Neuronal stem cell (in vitro differentiated cells): ENCODE measurements at regions not wholly inside any gene's neighbourhood (a gene's known extent, or its start where the extent isn't known, plus 50 kb on each side); places are given as distances from the start of the nearest gene placed in this dataset.
"Not testable (repeated sequence)": the region's sequence is repeated elsewhere in the genome, so short reads cannot be mapped to it uniquely, and the experiment has no call there.

Source experiments
- DNase-seq: peaks from one replicate; pipeline ENCODE4 v3.0.0-alpha.2; 2013; ENCODE audit warnings: low spot score
- H2AFZ ChIP-seq: one replicate; pipeline ENCODE4 v1.6.1; 2013; ENCODE audit warnings: mild to moderate bottlenecking, low read length, inconsistent platforms
- H2AK5ac ChIP-seq: 2 replicates; pipeline ENCODE4 v1.6.1; 2013; ENCODE audit warnings: low read depth, mild to moderate bottlenecking, inconsistent platforms, low read length, moderate library complexity, mixed read lengths
- H2BK120ac ChIP-seq: 2 replicates; pipeline ENCODE4 v1.6.1; 2013; ENCODE audit warnings: low read depth, mild to moderate bottlenecking, inconsistent platforms, low read length, moderate library complexity, mixed read lengths
- H2BK12ac ChIP-seq: one replicate; pipeline ENCODE4 v1.6.1; 2013; ENCODE audit warnings: low read length, inconsistent platforms
- H2BK15ac ChIP-seq: 2 replicates; pipeline ENCODE4 v1.6.1; 2013; ENCODE audit warnings: mild to moderate bottlenecking, low read length, inconsistent platforms, mixed read lengths
- H2BK5ac ChIP-seq: one replicate; pipeline ENCODE4 v1.6.1; 2013; ENCODE audit warnings: inconsistent platforms, mild to moderate bottlenecking, low read length, moderate library complexity
- H3K14ac ChIP-seq: one replicate; pipeline ENCODE4 v1.6.1; 2013; ENCODE audit warnings: low read length, inconsistent platforms
- H3K18ac ChIP-seq: 2 replicates; pipeline ENCODE4 v1.6.1; 2013; ENCODE audit warnings: low read length, inconsistent platforms
- H3K23ac ChIP-seq: 2 replicates; pipeline ENCODE4 v1.6.1; 2013; ENCODE audit warnings: low read depth, mild to moderate bottlenecking, mixed read lengths, low read length, inconsistent platforms; ENCODE audit not compliant: poor library complexity
- H3K27ac ChIP-seq: replicated peaks from 3 replicates; pipeline ENCODE4 v1.5.1; 2013; ENCODE audit warnings: low read length, inconsistent platforms
- H3K27me3 ChIP-seq, 3 experiments: 2 replicates each; pipeline ENCODE4 v1.6.1; 2013; ENCODE audit warnings: low read length in 3 of 3, mild to moderate bottlenecking in 2 of 3, inconsistent platforms in 1 of 3, low read depth in 1 of 3, mixed read lengths in 1 of 3, moderate library complexity in 1 of 3; ENCODE audit not compliant: control insufficient read depth in 3 of 3, insufficient read depth in 3 of 3
- H3K36me3 ChIP-seq, 2 donors: replicated peaks in 1 of 2; 2 replicates each; pipeline ENCODE4 v1.6.1; 2013; ENCODE audit warnings: low read length in 2 of 2; ENCODE audit not compliant: control insufficient read depth in 2 of 2, insufficient read depth in 2 of 2
- H3K4ac ChIP-seq: 2 replicates; pipeline ENCODE4 v1.6.1; 2013; ENCODE audit warnings: inconsistent platforms, mild to moderate bottlenecking, low read length, moderate library complexity
- H3K4me1 ChIP-seq, 2 donors: 1 replicate in 1 of 2; 2 replicates in 1 of 2; pipeline ENCODE4 v1.6.1; 2013; ENCODE audit warnings: low read length in 2 of 2, low read depth in 1 of 2; ENCODE audit not compliant: control insufficient read depth in 2 of 2, insufficient read depth in 1 of 2
- H3K4me2 ChIP-seq: one replicate; pipeline ENCODE4 v1.6.1; 2013; ENCODE audit warnings: mild to moderate bottlenecking, low read length, inconsistent platforms; ENCODE audit not compliant: insufficient read depth, poor library complexity, severe bottlenecking
- H3K4me3 ChIP-seq, 2 donors: 2 replicates each; pipeline ENCODE4 v1.5.1; 2013; ENCODE audit warnings: low read length in 2 of 2, mild to moderate bottlenecking in 2 of 2, inconsistent platforms in 1 of 2, moderate library complexity in 1 of 2
- H3K79me1 ChIP-seq: one replicate; pipeline ENCODE4 v1.6.1; 2013; ENCODE audit warnings: low read depth, mild to moderate bottlenecking, inconsistent platforms, low read length, moderate library complexity
- H3K9ac ChIP-seq: one replicate; pipeline ENCODE4 v1.6.1; 2013; ENCODE audit warnings: mild to moderate bottlenecking, low read depth, low read length, inconsistent platforms; ENCODE audit not compliant: poor library complexity
- H3K9me3 ChIP-seq, 2 donors: replicated peaks in 1 of 2; 2 replicates each; pipeline versions ENCODE3 to v1.6.1; 2013; ENCODE audit warnings: low read length in 2 of 2, mild to moderate bottlenecking in 2 of 2, inconsistent platforms in 1 of 2, low read depth in 1 of 2, mixed read lengths in 1 of 2, moderate library complexity in 1 of 2; ENCODE audit not compliant: control insufficient read depth in 2 of 2, insufficient read depth in 1 of 2
- H4K8ac ChIP-seq: one replicate; pipeline ENCODE4 v1.6.1; 2013; ENCODE audit warnings: low read depth, mild to moderate bottlenecking, inconsistent platforms, low read length, moderate library complexity
- H4K91ac ChIP-seq: one replicate; pipeline ENCODE4 v1.6.1; 2013; ENCODE audit warnings: low read length, low read depth, mild to moderate bottlenecking, inconsistent platforms; ENCODE audit not compliant: poor library complexity
- WGBS, 2 donors: extraction: QIAGEN DNeasy Blood & Tissue Kit; methylation state at CpG; one replicate each; pipeline ENCODE4 v1.1.7; 2013; ENCODE audit warnings: missing lambda C conversion rate in 2 of 2, mixed read lengths in 1 of 2; ENCODE audit not compliant: insufficient read length in 2 of 2, insufficient replicate concordance in 1 of 2; ENCODE audit errors: extremely low coverage in 2 of 2; 5-methylcytosine and 5-hydroxymethylcytosine counted together

DNA sequence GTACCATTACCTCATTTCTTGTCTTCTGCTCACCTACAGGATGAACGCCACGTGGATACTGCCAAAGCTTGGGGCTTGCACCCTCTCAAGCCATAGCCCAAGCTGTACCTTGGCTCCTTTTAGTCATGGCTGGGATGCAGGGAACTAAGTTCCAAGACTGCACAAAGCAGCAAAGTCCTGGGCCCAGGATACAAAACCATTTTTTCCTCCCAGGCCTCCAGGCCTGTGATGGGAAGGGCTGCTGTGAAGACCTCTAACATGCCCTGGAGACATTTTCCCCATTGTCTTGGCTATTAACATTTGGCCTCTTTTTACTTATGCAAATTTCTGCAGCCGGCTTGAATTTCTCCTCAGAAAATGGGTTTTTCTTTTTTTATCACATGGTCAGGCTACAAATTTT, 795.1 kb upstream of the VRK2 start:
- not testable (repeated sequence) for H2BK120ac ChIP-seq, H2BK5ac ChIP-seq, H3K79me1 ChIP-seq, H3K9ac ChIP-seq, H2BK12ac ChIP-seq, H3K4ac ChIP-seq, H3K23ac ChIP-seq, H3K18ac ChIP-seq, DNase-seq, H4K8ac ChIP-seq, H3K14ac ChIP-seq, H3K36me3 ChIP-seq, H3K4me2 ChIP-seq, H3K27ac ChIP-seq, H3K9me3 ChIP-seq, H3K27me3 ChIP-seq, H3K4me1 ChIP-seq, H2AFZ ChIP-seq, H2BK15ac ChIP-seq, H2AK5ac ChIP-seq, H3K4me3 ChIP-seq, H4K91ac ChIP-seq
- WGBS, 2 donors, result no CpG with 5 or more reads among the region's 3 CpGs

DNA sequence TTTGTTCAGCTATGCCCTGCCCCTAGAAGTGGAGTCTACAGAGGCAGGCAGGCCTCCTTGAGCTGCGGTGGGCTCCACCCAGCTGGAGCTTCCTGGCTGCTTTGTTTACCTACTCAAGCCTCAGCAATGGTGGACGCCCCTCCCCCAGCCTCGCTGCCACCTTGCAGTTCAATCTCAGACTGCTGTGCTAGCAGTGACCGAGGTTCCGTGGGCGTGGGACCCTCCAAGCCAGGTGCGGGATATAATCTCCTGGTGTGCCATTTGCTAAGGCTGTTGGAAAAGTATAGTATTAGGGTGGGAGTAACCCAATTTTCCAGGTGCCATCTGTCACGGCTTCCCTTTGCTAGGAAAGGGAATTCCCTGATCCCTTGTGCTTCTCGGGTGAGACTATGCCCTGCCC, 770.2 kb upstream of the VRK2 start:
- not testable (repeated sequence) for H4K8ac ChIP-seq, H3K79me1 ChIP-seq, H2BK12ac ChIP-seq, H4K91ac ChIP-seq, H3K18ac ChIP-seq, H3K4me3 ChIP-seq, H3K4me1 ChIP-seq, H3K4me2 ChIP-seq, H3K4ac ChIP-seq, H3K27me3 ChIP-seq, H2BK120ac ChIP-seq, H2AFZ ChIP-seq, H3K14ac ChIP-seq, H3K27ac ChIP-seq, H2BK15ac ChIP-seq, H3K23ac ChIP-seq, DNase-seq, H3K36me3 ChIP-seq, H3K9ac ChIP-seq, H2AK5ac ChIP-seq, H2BK5ac ChIP-seq, H3K9me3 ChIP-seq
- no CpG with 5 or more reads among the region's 9 CpGs for WGBS, 2 donors

DNA sequence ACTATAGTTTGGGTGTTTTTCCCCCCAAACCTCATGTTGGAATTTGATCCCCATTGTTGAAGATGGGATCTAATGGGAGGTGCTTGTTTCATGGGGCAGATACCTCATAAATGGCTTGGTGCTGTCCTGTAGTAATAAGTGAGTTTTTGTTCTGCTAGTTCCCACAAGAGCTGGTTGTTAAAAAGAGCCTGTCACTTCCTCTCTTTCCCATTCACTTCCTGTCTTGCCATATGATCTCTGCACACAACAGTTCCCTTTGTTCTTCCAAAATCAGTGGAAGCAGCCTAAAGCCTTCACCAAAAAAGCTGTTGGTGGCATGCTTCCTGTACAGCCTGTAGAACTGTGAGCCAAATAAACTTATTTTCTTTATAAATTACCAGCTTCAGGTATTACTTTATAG, 768.2 kb upstream of the VRK2 start:
- no peak overlapping the region for H2AK5ac ChIP-seq
- no peak overlapping the region for H3K4me3 ChIP-seq
- DNase-seq, result no peak
- H2AFZ ChIP-seq, result no peak overlapping the region
- H2BK5ac ChIP-seq, result no peak overlapping the region
- no peak overlapping the region for H3K4ac ChIP-seq
- no peak overlapping the region for H3K14ac ChIP-seq
- no peaks in the 10 kb centered on the region for H3K27me3 ChIP-seq
- no peak overlapping the region for H3K9ac ChIP-seq
- H3K4me1 ChIP-seq, result no peaks in the 10 kb centered on the region
- H3K18ac ChIP-seq, result no peak overlapping the region
- no peak overlapping the region for H4K91ac ChIP-seq
- H2BK12ac ChIP-seq, result no peak overlapping the region
- peaks cover 0 to 3% of the 10 kb centered on the region in 2 donors for H3K9me3 ChIP-seq
- no peak overlapping the region for H2BK120ac ChIP-seq
- H3K23ac ChIP-seq, result no peak overlapping the region
- H3K79me1 ChIP-seq, result no peaks in the 10 kb centered on the region
- H3K36me3 ChIP-seq, result no peaks in the 10 kb centered on the region
- no peak overlapping the region for H3K27ac ChIP-seq
- no peak overlapping the region for H2BK15ac ChIP-seq
- H3K4me2 ChIP-seq, result no peak overlapping the region
- no peak overlapping the region for H4K8ac ChIP-seq

DNA sequence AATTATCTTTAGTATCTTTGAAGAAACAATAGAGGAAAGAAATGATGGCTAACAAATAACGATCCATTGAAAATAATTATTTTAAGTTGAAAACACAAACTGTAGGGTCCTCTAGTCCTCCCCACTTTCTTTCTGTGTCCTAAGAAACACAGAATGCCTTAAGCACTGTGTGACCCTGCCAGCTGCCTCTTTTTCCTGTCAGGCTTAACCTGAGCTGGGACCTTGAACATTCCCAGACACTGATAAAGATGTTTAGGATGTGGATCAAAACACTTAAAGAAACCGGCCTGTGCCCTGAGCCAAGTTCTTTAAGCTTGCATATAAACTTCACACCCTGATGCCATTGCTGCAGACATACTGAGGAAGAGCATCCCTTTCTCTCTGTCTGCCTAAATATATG, 755.4 kb upstream of the VRK2 start:
- no peak overlapping the region for H2BK15ac ChIP-seq
- no peak overlapping the region for H3K27ac ChIP-seq
- no peaks in the 10 kb centered on the region for H3K9me3 ChIP-seq
- no peak overlapping the region for H3K9ac ChIP-seq
- no peak overlapping the region for H3K4me2 ChIP-seq
- peaks cover 0 to 1% of the 10 kb centered on the region in 2 donors for H3K4me1 ChIP-seq
- no peak overlapping the region for H3K4ac ChIP-seq
- no peaks in the 10 kb centered on the region for H3K79me1 ChIP-seq
- no peak overlapping the region for H2BK120ac ChIP-seq
- WGBS, 2 donors, result no CpG with 5 or more reads among the region's 2 CpGs
- no peak overlapping the region for H4K8ac ChIP-seq
- no peak overlapping the region for H3K18ac ChIP-seq
- no peak overlapping the region for H3K4me3 ChIP-seq
- DNase-seq, result no peak
- H3K14ac ChIP-seq, result no peak overlapping the region
- no peak overlapping the region for H2AK5ac ChIP-seq
- no peak overlapping the region for H3K23ac ChIP-seq
- H2AFZ ChIP-seq, result no peak overlapping the region
- H2BK5ac ChIP-seq, result no peak overlapping the region
- no peak overlapping the region for H4K91ac ChIP-seq
- H2BK12ac ChIP-seq, result no peak overlapping the region
- no peaks in the 10 kb centered on the region for H3K36me3 ChIP-seq
- H3K27me3 ChIP-seq, result no peaks in the 10 kb centered on the region
